Breast epithelium (tissue), 4 donors: ENCODE measurements at regions not wholly inside any gene's neighbourhood (a gene's known extent, or its start where the extent isn't known, plus 50 kb on each side); places are given as distances from the start of the nearest gene placed in this dataset.

Experiments
- DNase-seq, 2 donors: peaks; one replicate each; pipeline ENCODE4 v3.0.0-alpha.2; 2019; ENCODE audit warnings: low spot score in 2 of 2
- H3K27ac ChIP-seq, 2 donors: fragments of 200-600 bp; sonication (generic) in 1 of 2; one replicate each; pipeline ENCODE4 v1.5.1; 2016 to 2019; ENCODE audit warnings: mild to moderate bottlenecking in 1 of 2
- H3K27me3 ChIP-seq, 2 donors: fragments of 200-600 bp; sonication (generic) in 1 of 2; one replicate each; pipeline versions ENCODE4 v1.5.1 to v1.6.0; 2017 to 2019; ENCODE audit warnings: control low read depth in 1 of 2, mild to moderate bottlenecking in 1 of 2
- H3K36me3 ChIP-seq: fragments of 200-600 bp; one replicate; pipeline ENCODE4 v1.5.1; 2019
- H3K4me1 ChIP-seq, 2 donors: fragments of 200-600 bp; sonication (generic); one replicate each; pipeline ENCODE4 v1.5.1; 2016 to 2019; ENCODE audit warnings: control low read depth in 1 of 2
- H3K4me3 ChIP-seq, 3 donors: fragments of 200-600 bp; sonication (generic); 1 replicate in 2 of 3; 2 replicates in 1 of 3; pipeline ENCODE4 v1.5.1; 2016 to 2019; ENCODE audit warnings: mild to moderate bottlenecking in 3 of 3, moderate library complexity in 2 of 3
- H3K9me3 ChIP-seq, 2 donors: fragments of 200-600 bp; sonication (generic) in 1 of 2; one replicate each; pipeline ENCODE4 v1.5.1; 2016 to 2019; ENCODE audit warnings: control low read depth in 1 of 2
- CTCF ChIP-seq, 3 donors: fragments of 450-650 bp; IDR thresholded peaks; one replicate each; pipeline ENCODE4 v1.5.1; 2016 to 2017; ENCODE audit warnings: antibody characterized with exemption in 3 of 3, mild to moderate bottlenecking in 3 of 3, moderate library complexity in 3 of 3
- POLR2A ChIP-seq: fragments of 450-650 bp; IDR thresholded peaks from one replicate; pipeline ENCODE4 v1.6.1; 2016; ENCODE audit warnings: antibody characterized with exemption, mild to moderate bottlenecking, moderate library complexity
- POLR2AphosphoS5 ChIP-seq, 3 donors: sonication (generic); formaldehyde crosslinking; IDR thresholded peaks; one replicate each; pipeline ENCODE4 v1.6.1; 2017; ENCODE audit warnings: antibody characterized with exemption in 3 of 3
- intact Hi-C: fragments of 100-400 bp; cut with DNase I; formaldehyde crosslinking; loops from one replicate; pipeline ENCODE4 v1.15.1; 2023; ENCODE audit warnings: low total_unique reads

GRCh38 chr4:187555174-187555573 lies 440.4 kb upstream of the ZFP42 start:
- intact Hi-C loops, result no loop called here
- TF ChIP-seq POLR2A, result no peak
- no peaks in the 10 kb centered on the region for H3K4me1 ChIP-seq
- no peak overlapping the region for H3K27ac ChIP-seq
- no peak overlapping the region for H3K4me3 ChIP-seq
- H3K9me3 ChIP-seq, result peaks cover 0 to 12% of the 10 kb centered on the region in 2 donors
- no peaks in the 10 kb centered on the region for H3K36me3 ChIP-seq
- no peaks in the 10 kb centered on the region for H3K27me3 ChIP-seq
- DNase-seq, result no peak

GRCh38 chr4:187558391-187558790 lies 437.2 kb upstream of the ZFP42 start:
- H3K27ac ChIP-seq, result no peak overlapping the region
- no peak for TF ChIP-seq POLR2AphosphoS5 (IDR thresholded peaks at IDR 0.05)
- TF ChIP-seq CTCF (IDR thresholded peaks at IDR 0.05), result no peak
- no peak for TF ChIP-seq POLR2A
- peaks cover 0 to 12% of the 10 kb centered on the region in 2 donors for H3K9me3 ChIP-seq
- H3K4me1 ChIP-seq, result no peaks in the 10 kb centered on the region
- intact Hi-C loops, result no loop called here
- no peaks in the 10 kb centered on the region for H3K36me3 ChIP-seq
- no peaks in the 10 kb centered on the region for H3K27me3 ChIP-seq
- H3K4me3 ChIP-seq, result no peak overlapping the region
- DNase-seq, result no peak

GRCh38 chr4:187562345-187562744 lies 433.2 kb upstream of the ZFP42 start:
- Histone ChIP-seq H3K4me3 (no peak overlapping the region), H3K27ac (no peak overlapping the region), H3K36me3 (no peaks in the 10 kb centered on the region), H3K27me3 (no peaks in the 10 kb centered on the region), H3K9me3 (peaks cover 0 to 6% of the 10 kb centered on the region in 2 donors), H3K4me1 (no peaks in the 10 kb centered on the region)
- no peak for DNase-seq
- no peak for TF ChIP-seq POLR2A
- TF ChIP-seq CTCF (IDR thresholded peaks at IDR 0.05), result no peak
- no peak for TF ChIP-seq POLR2AphosphoS5 (IDR thresholded peaks at IDR 0.05)
- intact Hi-C loops, result no loop called here

GRCh38 chr4:187565416-187565815 lies 430.2 kb upstream of the ZFP42 start:
- intact Hi-C loops, result no loop called here
- H3K36me3 ChIP-seq, result no peaks in the 10 kb centered on the region
- no peak overlapping the region for H3K4me3 ChIP-seq
- no peaks in the 10 kb centered on the region for H3K4me1 ChIP-seq
- no peak for DNase-seq
- no peaks in the 10 kb centered on the region for H3K9me3 ChIP-seq
- H3K27me3 ChIP-seq, result no peaks in the 10 kb centered on the region
- H3K27ac ChIP-seq, result no peak overlapping the region
- TF ChIP-seq POLR2AphosphoS5 (IDR thresholded peaks at IDR 0.05), result no peak
- TF ChIP-seq POLR2A, result no peak
- TF ChIP-seq CTCF (IDR thresholded peaks at IDR 0.05), result no peak

- no peak overlapping the region for H3K27ac ChIP-seq
- no peak for DNase-seq
- no peak for TF ChIP-seq CTCF (IDR thresholded peaks at IDR 0.05)
- TF ChIP-seq POLR2AphosphoS5 (IDR thresholded peaks at IDR 0.05), result no peak
- TF ChIP-seq POLR2A, result no peak
- intact Hi-C loops, result no loop called here
- H3K9me3 ChIP-seq, result no peaks in the 10 kb centered on the region
- no peaks in the 10 kb centered on the region for H3K4me1 ChIP-seq
- no peaks in the 10 kb centered on the region for H3K27me3 ChIP-seq
- H3K36me3 ChIP-seq, result no peaks in the 10 kb centered on the region
- H3K4me3 ChIP-seq, result no peak overlapping the region
Measured at GRCh38 chr4:187569871-187570270, 425.7 kb upstream of the ZFP42 start.

GRCh38 chr4:187575706-187576105 lies 419.9 kb upstream of the ZFP42 start:
- TF ChIP-seq POLR2A (no peak), POLR2AphosphoS5 (IDR thresholded peaks at IDR 0.05) (no peak), CTCF (IDR thresholded peaks at IDR 0.05) (no peak)
- intact Hi-C loops, result no loop called here
- DNase-seq, result no peak
- Histone ChIP-seq H3K4me1 (no peaks in the 10 kb centered on the region), H3K27ac (no peak overlapping the region), H3K4me3 (no peak overlapping the region), H3K36me3 (no peaks in the 10 kb centered on the region), H3K9me3 (no peaks in the 10 kb centered on the region), H3K27me3 (no peaks in the 10 kb centered on the region)
